BJ (cell line): ENCODE measurements at regions not wholly inside any gene's neighbourhood (a gene's known extent, or its start where the extent isn't known, plus 50 kb on each side); places are given as distances from the start of the nearest gene placed in this dataset.

Source experiments
- CTCF ChIA-PET: fragments of 350-600 bp; formaldehyde crosslinking; extraction: SDS; loops from one replicate; lab custom pipeline; 2021; ENCODE audit warnings: antibody characterized with exemption, inconsistent platforms; lab: Yijun Ruan, JAX
- POLR2A ChIA-PET: fragments of 300-600 bp; sonication (Branson Sonifier 250); formaldehyde crosslinking; extraction: SDS; loops from one replicate; lab custom pipeline; 2021; ENCODE audit warnings: antibody characterized with exemption; lab: Charles Lee
- DNase-seq: peaks from one replicate; pipeline ENCODE4 v3.0.0-alpha.2; 2011; ENCODE audit warnings: low read depth
- H3K27me3 ChIP-seq: 2 replicates; pipeline ENCODE4 v1.6.0; 2011; ENCODE audit warnings: low read length; ENCODE audit not compliant: control insufficient read depth, insufficient read depth
- H3K36me3 ChIP-seq: 2 replicates; pipeline ENCODE4 v1.5.1; 2011; ENCODE audit warnings: low read length; ENCODE audit not compliant: control insufficient read depth, insufficient read depth
- H3K4me3 ChIP-seq: 2 replicates; pipeline ENCODE4 v1.5.1; 2011; ENCODE audit warnings: low read depth, mild to moderate bottlenecking, control low read depth, low read length
- CTCF ChIP-seq: IDR thresholded peaks from 2 replicates; pipeline ENCODE4 v1.5.1; 2011; ENCODE audit warnings: low read depth, mild to moderate bottlenecking, control low read depth, inconsistent platforms, low read length, moderate library complexity; ENCODE audit not compliant: insufficient read depth

GRCh38 chr5:39566891-39567290 lies 142.1 kb upstream of the DAB2 start:
- peaks cover 5% of the 10 kb centered on the region; the same call in 1 of the 2 replicates for H3K27me3 ChIP-seq
- POLR2A ChIA-PET, result no interaction called here
- DNase-seq, result no peak
- CTCF ChIA-PET, result interaction anchor here (0.6 to 1.5 kb wide), 4 partner anchors 19 to 349 kb away, joined by 3 to 7 read pairs (median 3); no protein-coding TSS in a partner anchor
- no peak overlapping the region for H3K4me3 ChIP-seq
- TF ChIP-seq CTCF, result no peak
- H3K36me3 ChIP-seq, result no peaks in the 10 kb centered on the region

- ChIA-PET CTCF (interaction anchor here (0.5 to 1.5 kb wide), 5 partner anchors 16 to 655 kb away, joined by 3 to 7 read pairs (median 3); no protein-coding TSS in a partner anchor), POLR2A (no interaction called here)
- DNase-seq, result no peak
- no peak overlapping the region for H3K4me3 ChIP-seq
- no peak for TF ChIP-seq CTCF
- no peaks in the 10 kb centered on the region for H3K36me3 ChIP-seq
- H3K27me3 ChIP-seq, result peaks cover 5% of the 10 kb centered on the region; the same call in 1 of the 2 replicates
Observed at GRCh38 chr5:39566029-39566428, 141.2 kb upstream of the DAB2 start.

- H3K36me3 ChIP-seq, result no peaks in the 10 kb centered on the region
- POLR2A ChIA-PET, result no interaction called here
- CTCF ChIA-PET, result interaction anchor here (0.7 to 1.4 kb wide), 4 partner anchors 9 to 358 kb away, joined by 3 to 6 read pairs (median 4); no protein-coding TSS in a partner anchor
- H3K4me3 ChIP-seq, result no peak overlapping the region
- peaks cover 7% of the 10 kb centered on the region; the same call in 1 of the 2 replicates for H3K27me3 ChIP-seq
- TF ChIP-seq CTCF, result no peak
- no peak for DNase-seq
Observed at GRCh38 chr5:39561421-39561820, 136.6 kb upstream of the DAB2 start.

- ChIA-PET POLR2A (no interaction called here), CTCF (no interaction called here)
- Histone ChIP-seq H3K36me3 (no peaks in the 10 kb centered on the region), H3K4me3 (no peak overlapping the region), H3K27me3 (peaks cover 7% of the 10 kb centered on the region; the same call in 1 of the 2 replicates)
- no peak for TF ChIP-seq CTCF
- no peak for DNase-seq
Observed at GRCh38 chr5:39560726-39561125, 135.9 kb upstream of the DAB2 start.

- no peak for DNase-seq
- peaks cover 7% of the 10 kb centered on the region; the same call in 1 of the 2 replicates for H3K27me3 ChIP-seq
- H3K36me3 ChIP-seq, result no peaks in the 10 kb centered on the region
- CTCF ChIA-PET, result no interaction called here
- POLR2A ChIA-PET, result no interaction called here
- no peak overlapping the region for H3K4me3 ChIP-seq
- TF ChIP-seq CTCF, result no peak
Observed at GRCh38 chr5:39559923-39560322, 135.1 kb upstream of the DAB2 start.
